Activated T-helper 9 cell treated with anti-CD3 and anti-CD28 coated beads, Interleukin-2, amount 50 U/mL, for 16 hours (primary cell): ENCODE measurements at regions not wholly inside any gene's neighbourhood (a gene's known extent, or its start where the extent isn't known, plus 50 kb on each side); places are given as distances from the start of the nearest gene placed in this dataset.

Experiments used
- DNase-seq: peaks from one replicate; pipeline ENCODE4 v3.0.0-alpha.2; 2020; ENCODE audit warnings: low read depth

GRCh38 chr6:104207635-104208034 is 652.1 kb downstream of the HACE1 start:
- DNase-seq: no peak

GRCh38 chr6:104201557-104201956 is 658.2 kb downstream of the HACE1 start:
- DNase-seq: no peak

GRCh38 chr6:104187616-104188015 is 672.1 kb downstream of the HACE1 start:
- DNase-seq: no peak

- no peak for DNase-seq
These were observed 672.9 kb downstream of the HACE1 start for GRCh38 chr6:104186831-104187230.

GRCh38 chr6:104183816-104184435 is 675.8 kb downstream of the HACE1 start:
- no peak for DNase-seq

GRCh38 chr6:104182811-104183210 is 676.9 kb downstream of the HACE1 start:
- DNase-seq: no peak

- DNase-seq: no peak
These were observed 686.1 kb downstream of the HACE1 start for GRCh38 chr6:104173668-104174067.

- DNase-seq: no peak
These were observed 689.3 kb downstream of the HACE1 start for GRCh38 chr6:104170401-104170800.

GRCh38 chr6:104166055-104166668 is 693.6 kb downstream of the HACE1 start:
- no peak for DNase-seq

- DNase-seq: no peak
These were observed 697.6 kb downstream of the HACE1 start for GRCh38 chr6:104162036-104162669.

GRCh38 chr6:104159045-104159618 is 700.6 kb downstream of the HACE1 start:
- no peak for DNase-seq

GRCh38 chr6:104143757-104144156 is 716.0 kb downstream of the HACE1 start:
- DNase-seq: no peak

GRCh38 chr6:104134876-104135275 is 724.8 kb downstream of the HACE1 start:
- no peak for DNase-seq

GRCh38 chr6:104130343-104130742 is 729.4 kb downstream of the HACE1 start:
- no peak for DNase-seq

GRCh38 chr6:104126315-104127005 is 733.3 kb downstream of the HACE1 start:
- no peak for DNase-seq

- DNase-seq: no peak
These were observed 736.5 kb downstream of the HACE1 start for GRCh38 chr6:104123227-104123626.

GRCh38 chr6:104118274-104118673 is 741.4 kb downstream of the HACE1 start:
- DNase-seq: no peak

- DNase-seq: no peak
These were observed 749.9 kb downstream of the HACE1 start for GRCh38 chr6:104109806-104110205.

- DNase-seq: no peak
These were observed 751.1 kb downstream of the HACE1 start for GRCh38 chr6:104108634-104109033.

- DNase-seq: no peak
These were observed 763.9 kb downstream of the HACE1 start for GRCh38 chr6:104095661-104096416.

GRCh38 chr6:104087765-104088164 is 772.0 kb downstream of the HACE1 start:
- no peak for DNase-seq

- DNase-seq: no peak
These were observed 791.4 kb downstream of the HACE1 start for GRCh38 chr6:104068281-104068680.
